Karpas-422 (cell line): ENCODE measurements at regions not wholly inside any gene's neighbourhood (a gene's known extent, or its start where the extent isn't known, plus 50 kb on each side); places are given as distances from the start of the nearest gene placed in this dataset.

Experiments
- DNase-seq: peaks from one replicate; pipeline ENCODE4 v3.0.0-alpha.2; 2015
- H2AFZ ChIP-seq: fragments of 200-600 bp; sonication (generic); 2 replicates; pipeline ENCODE4 v1.6.1; 2014; ENCODE audit warnings: antibody characterized with exemption, low read length, mixed read lengths
- H3K27ac ChIP-seq: fragments of 200-600 bp; sonication (generic); 2 replicates; pipeline ENCODE4 v1.5.1; 2014; ENCODE audit warnings: mild to moderate bottlenecking, low read length, moderate library complexity
- H3K27me3 ChIP-seq: fragments of 200-600 bp; sonication (generic); 2 replicates; pipeline ENCODE4 v1.6.1; 2014; ENCODE audit warnings: low read length, mixed read lengths
- H3K36me3 ChIP-seq: fragments of 200-600 bp; sonication (generic); 2 replicates; pipeline ENCODE4 v1.6.1; 2014; ENCODE audit warnings: low read length, mixed read lengths; ENCODE audit not compliant: insufficient read depth
- H3K4me1 ChIP-seq: fragments of 200-600 bp; sonication (generic); 2 replicates; pipeline ENCODE4 v1.6.1; 2014; ENCODE audit warnings: mild to moderate bottlenecking, low read length, mixed read lengths
- H3K4me2 ChIP-seq: fragments of 200-600 bp; sonication (generic); 2 replicates; pipeline ENCODE4 v1.6.1; 2014; ENCODE audit warnings: low read length, low read depth, mild to moderate bottlenecking; ENCODE audit not compliant: poor library complexity, severe bottlenecking
- H3K4me3 ChIP-seq: fragments of 200-600 bp; sonication (generic); 2 replicates; pipeline ENCODE4 v1.5.1; 2014; ENCODE audit warnings: mild to moderate bottlenecking, antibody characterized with exemption, low read length, mixed read lengths
- H3K79me2 ChIP-seq: fragments of 200-600 bp; sonication (generic); 2 replicates; pipeline ENCODE4 v1.6.1; 2014; ENCODE audit warnings: mild to moderate bottlenecking, low read length, mixed read lengths
- H3K9ac ChIP-seq: fragments of 200-600 bp; sonication (generic); 2 replicates; pipeline ENCODE4 v1.6.0; 2014; ENCODE audit warnings: low read length
- H3K9me2 ChIP-seq: fragments of 200-600 bp; sonication (generic), shearing (Covaris generic); replicated peaks from 2 replicates; pipeline ENCODE4 v1.6.0; 2014; ENCODE audit warnings: mild to moderate bottlenecking, low read length, moderate library complexity; ENCODE audit not compliant: insufficient read depth
- H3K9me3 ChIP-seq: fragments of 300-700, 200-600 bp; sonication (generic); 2 replicates; pipeline ENCODE4 v1.6.1; 2014; ENCODE audit warnings: low read length, mixed read lengths
- H4K20me1 ChIP-seq: fragments of 200-600 bp; sonication (generic); 2 replicates; pipeline ENCODE4 v1.6.1; 2014; ENCODE audit warnings: mild to moderate bottlenecking, antibody characterized with exemption, low read length, low read depth; ENCODE audit not compliant: insufficient read depth

DNA sequence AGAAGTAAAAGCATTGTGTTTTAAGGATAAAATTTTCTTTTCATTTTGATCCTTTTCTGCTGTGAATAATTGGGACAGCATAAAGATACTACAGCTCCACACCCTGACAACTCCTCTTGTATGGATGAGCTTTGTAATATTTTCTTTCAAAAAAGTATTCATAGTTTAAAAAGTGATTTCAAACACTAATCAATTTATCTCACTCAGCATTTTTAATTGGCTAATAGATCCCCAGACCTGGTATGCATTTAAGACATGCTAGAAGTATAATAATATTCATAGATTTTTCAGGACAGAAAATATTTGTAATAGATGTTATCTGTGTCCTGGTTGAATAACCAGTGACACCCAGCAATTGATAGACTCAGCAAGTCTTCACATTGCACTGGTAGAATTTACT, 510.7 kb downstream of the RIT2 start:
- Histone ChIP-seq H3K27me3 (no peaks in the 10 kb centered on the region), H3K9me2 (no peaks in the 10 kb centered on the region), H3K9ac (no peak overlapping the region), H4K20me1 (no peaks in the 10 kb centered on the region), H3K4me3 (no peak overlapping the region), H3K4me1 (no peaks in the 10 kb centered on the region), H3K4me2 (no peak overlapping the region), H3K9me3 (no peaks in the 10 kb centered on the region; the same call in 1 of the 2 replicates), H3K27ac (no peak overlapping the region), H2AFZ (no peak overlapping the region), H3K36me3 (no peaks in the 10 kb centered on the region), H3K79me2 (no peaks in the 10 kb centered on the region)
- DNase-seq, result no peak

DNA sequence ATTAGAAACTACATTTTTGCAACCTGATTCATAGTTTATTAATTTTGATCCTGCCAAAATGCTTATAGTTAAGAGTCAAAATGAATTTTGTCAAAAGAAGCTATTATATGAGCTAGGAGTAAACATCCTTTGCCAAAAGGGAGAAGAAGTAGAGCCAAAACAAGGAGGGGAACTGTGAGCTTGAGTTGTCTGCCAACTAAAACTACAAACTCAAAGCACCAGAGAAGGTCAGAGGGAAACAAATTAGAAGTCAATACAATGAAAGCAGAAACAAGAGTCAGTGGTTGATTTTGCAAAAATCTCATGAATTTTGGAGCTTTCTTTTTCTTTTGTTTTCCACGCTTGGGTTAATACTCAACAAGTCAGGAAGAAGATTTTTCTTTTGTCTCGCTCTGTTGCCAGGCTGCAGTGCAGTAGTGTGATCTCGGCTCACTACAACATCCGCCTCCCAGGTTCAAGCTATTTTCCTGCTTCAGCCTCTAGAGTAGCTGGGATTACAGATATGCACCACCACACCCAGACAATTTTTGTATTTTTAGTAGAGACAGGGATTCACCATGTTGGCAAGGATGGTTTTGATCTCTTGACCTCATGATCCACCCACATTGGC, 508.5 kb downstream of the RIT2 start:
- Histone ChIP-seq H3K9me3 (peaks cover 4% of the 10 kb centered on the region), H2AFZ (no peak overlapping the region), H3K36me3 (no peaks in the 10 kb centered on the region), H3K4me2 (no peak overlapping the region), H3K27me3 (no peaks in the 10 kb centered on the region), H4K20me1 (no peaks in the 10 kb centered on the region), H3K9me2 (no peaks in the 10 kb centered on the region), H3K79me2 (no peaks in the 10 kb centered on the region), H3K9ac (no peak overlapping the region), H3K4me3 (no peak overlapping the region), H3K27ac (no peak overlapping the region), H3K4me1 (no peaks in the 10 kb centered on the region)
- DNase-seq, result no peak

DNA sequence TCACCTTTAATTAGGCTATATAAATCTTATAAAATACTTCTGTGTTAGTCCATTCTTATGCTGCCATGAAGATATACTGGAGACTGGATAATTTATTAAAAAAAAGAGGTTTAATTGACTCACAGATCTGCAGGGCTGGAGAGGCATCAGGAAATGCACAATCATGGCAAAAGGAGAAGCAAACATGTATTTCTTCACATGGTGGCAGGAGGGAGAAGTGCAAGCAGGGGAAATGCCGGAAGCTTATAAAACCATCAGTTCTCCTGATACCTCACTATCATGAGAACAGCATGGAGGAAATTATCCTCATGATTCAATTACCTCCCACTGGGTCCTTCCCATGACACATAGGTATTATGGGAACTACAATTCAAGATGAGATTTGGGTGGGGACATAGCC, 504.4 kb downstream of the RIT2 start:
- no peaks in the 10 kb centered on the region for H3K36me3 ChIP-seq
- H3K4me3 ChIP-seq, result no peak overlapping the region
- no peaks in the 10 kb centered on the region for H3K27me3 ChIP-seq
- H3K9me3 ChIP-seq, result peaks cover 4% of the 10 kb centered on the region
- H4K20me1 ChIP-seq, result no peaks in the 10 kb centered on the region
- H3K79me2 ChIP-seq, result no peaks in the 10 kb centered on the region
- no peak for DNase-seq
- no peak overlapping the region for H2AFZ ChIP-seq
- no peak overlapping the region for H3K9ac ChIP-seq
- H3K4me1 ChIP-seq, result no peaks in the 10 kb centered on the region
- H3K27ac ChIP-seq, result no peak overlapping the region
- no peaks in the 10 kb centered on the region for H3K9me2 ChIP-seq
- no peak overlapping the region for H3K4me2 ChIP-seq

DNA sequence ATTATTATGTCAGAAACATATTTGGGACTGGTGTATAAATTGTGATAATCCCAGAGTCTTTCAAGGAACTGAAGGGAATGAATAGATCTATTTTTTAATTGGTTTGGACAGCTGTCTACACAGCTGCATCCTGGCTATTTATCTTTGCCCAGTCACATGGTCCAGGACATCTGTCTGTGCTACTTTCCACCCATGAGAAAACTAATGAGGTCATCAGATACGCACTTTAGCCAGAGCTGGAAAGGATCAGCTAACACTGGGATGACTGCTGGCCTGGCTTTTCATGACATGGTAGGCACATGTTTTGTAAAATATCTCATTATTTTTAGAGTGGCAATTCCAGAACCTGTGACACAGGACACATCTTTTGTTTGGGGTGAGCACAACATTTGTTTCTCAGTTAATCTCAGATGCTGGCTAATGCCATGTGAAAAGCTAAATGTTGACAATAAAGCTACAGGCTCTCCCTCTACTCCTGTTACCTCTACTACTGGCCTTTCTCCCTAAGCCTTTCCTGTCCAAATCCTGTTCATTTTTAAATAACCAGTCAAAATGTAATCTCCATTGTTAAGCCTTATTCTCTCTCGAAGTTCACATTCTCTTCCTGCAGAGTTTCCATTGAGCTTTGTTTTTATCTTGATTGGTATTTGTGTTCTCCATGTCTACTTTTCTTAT, 500.7 kb downstream of the RIT2 start:
- H3K79me2 ChIP-seq, result no peaks in the 10 kb centered on the region
- no peaks in the 10 kb centered on the region for H3K4me1 ChIP-seq
- no peak overlapping the region for H3K9ac ChIP-seq
- H3K27ac ChIP-seq, result no peak overlapping the region
- no peaks in the 10 kb centered on the region for H3K27me3 ChIP-seq
- no peak overlapping the region for H3K4me2 ChIP-seq
- H3K4me3 ChIP-seq, result no peak overlapping the region
- no peak overlapping the region for H2AFZ ChIP-seq
- no peaks in the 10 kb centered on the region for H3K36me3 ChIP-seq
- H4K20me1 ChIP-seq, result no peaks in the 10 kb centered on the region
- H3K9me2 ChIP-seq, result no peaks in the 10 kb centered on the region
- peaks cover 4% of the 10 kb centered on the region; the same call in 1 of the 2 replicates for H3K9me3 ChIP-seq
- no peak for DNase-seq

DNA sequence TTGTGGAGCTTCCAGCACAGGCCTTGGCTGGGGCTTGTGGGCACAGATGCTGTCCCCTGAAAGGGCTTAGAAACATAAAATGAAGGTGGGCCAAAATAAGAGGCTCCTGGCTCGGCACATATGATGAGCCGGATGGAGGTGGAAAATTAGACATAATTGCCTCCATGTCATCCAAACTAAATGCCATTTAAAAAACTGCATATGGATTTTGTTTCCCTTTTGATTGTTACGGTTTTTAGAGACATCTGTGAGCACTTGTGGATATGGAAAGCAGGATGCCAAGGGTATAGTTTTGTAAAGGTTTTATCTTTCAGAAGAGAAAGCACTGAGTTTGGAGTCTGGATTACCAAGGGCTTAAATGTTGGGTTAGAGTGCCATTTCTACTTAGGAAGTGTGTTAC, 498.3 kb downstream of the RIT2 start:
- Histone ChIP-seq H3K4me3 (no peak overlapping the region), H3K9me3 (no peaks in the 10 kb centered on the region), H3K79me2 (no peaks in the 10 kb centered on the region), H3K36me3 (no peaks in the 10 kb centered on the region), H3K9me2 (no peaks in the 10 kb centered on the region), H3K4me1 (no peaks in the 10 kb centered on the region), H3K9ac (no peak overlapping the region), H3K27ac (no peak overlapping the region), H2AFZ (no peak overlapping the region), H3K27me3 (no peaks in the 10 kb centered on the region), H3K4me2 (no peak overlapping the region), H4K20me1 (no peaks in the 10 kb centered on the region)
- no peak for DNase-seq

DNA sequence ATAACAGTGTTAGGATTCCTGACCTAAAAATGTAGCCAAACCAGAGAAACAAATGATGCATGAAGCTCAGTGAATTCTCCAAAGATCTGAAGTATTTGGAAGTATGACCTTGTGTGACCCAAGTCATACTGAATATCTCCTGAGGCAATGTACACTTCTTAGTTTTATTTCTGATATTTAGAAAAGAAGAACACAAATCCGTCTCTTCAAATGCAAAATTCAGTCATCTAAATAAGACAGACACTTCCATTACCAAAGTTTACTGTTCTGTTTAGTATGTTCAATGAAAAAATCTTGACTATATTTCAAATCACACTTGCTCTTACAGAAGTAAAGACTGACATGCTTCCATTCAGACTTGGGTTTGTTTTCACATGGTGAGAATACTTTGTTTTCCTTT, 495.7 kb downstream of the RIT2 start:
- no peak for DNase-seq
- Histone ChIP-seq H3K79me2 (no peaks in the 10 kb centered on the region), H3K4me1 (no peaks in the 10 kb centered on the region), H3K9me3 (peaks cover 7% of the 10 kb centered on the region; the same call in 1 of the 2 replicates), H3K27me3 (no peaks in the 10 kb centered on the region), H3K27ac (no peak overlapping the region), H3K36me3 (no peaks in the 10 kb centered on the region), H3K4me2 (no peak overlapping the region), H2AFZ (no peak overlapping the region), H3K9ac (no peak overlapping the region), H3K4me3 (no peak overlapping the region), H4K20me1 (no peaks in the 10 kb centered on the region), H3K9me2 (no peaks in the 10 kb centered on the region)

DNA sequence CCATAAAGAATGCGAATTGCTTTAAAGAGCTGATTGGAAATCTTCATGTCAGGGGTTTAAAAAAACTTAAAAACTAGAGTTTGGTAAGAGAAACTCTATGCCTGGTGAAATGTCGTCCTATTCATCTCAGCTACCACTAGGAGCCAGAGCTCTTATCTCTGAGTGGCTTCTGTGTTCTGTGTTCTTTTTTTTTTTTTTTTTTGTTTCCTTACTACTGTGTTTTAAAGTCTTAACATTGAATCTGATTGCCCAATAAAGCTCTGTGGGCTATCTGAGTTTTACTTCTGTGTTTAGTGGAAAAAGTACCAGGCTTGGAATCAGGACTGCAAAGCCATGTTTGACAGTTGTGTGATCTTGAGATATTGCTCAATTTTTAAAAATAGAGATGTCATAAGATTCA, 494.8 kb downstream of the RIT2 start:
- peaks cover 9% of the 10 kb centered on the region; the same call in 1 of the 2 replicates for H3K9me3 ChIP-seq
- H3K4me1 ChIP-seq, result no peaks in the 10 kb centered on the region
- H3K79me2 ChIP-seq, result no peaks in the 10 kb centered on the region
- H3K27me3 ChIP-seq, result no peaks in the 10 kb centered on the region
- H3K9me2 ChIP-seq, result no peaks in the 10 kb centered on the region
- DNase-seq, result no peak
- H3K9ac ChIP-seq, result no peak overlapping the region
- no peaks in the 10 kb centered on the region for H4K20me1 ChIP-seq
- H3K36me3 ChIP-seq, result no peaks in the 10 kb centered on the region
- no peak overlapping the region for H2AFZ ChIP-seq
- no peak overlapping the region for H3K4me3 ChIP-seq
- H3K4me2 ChIP-seq, result no peak overlapping the region
- H3K27ac ChIP-seq, result no peak overlapping the region

DNA sequence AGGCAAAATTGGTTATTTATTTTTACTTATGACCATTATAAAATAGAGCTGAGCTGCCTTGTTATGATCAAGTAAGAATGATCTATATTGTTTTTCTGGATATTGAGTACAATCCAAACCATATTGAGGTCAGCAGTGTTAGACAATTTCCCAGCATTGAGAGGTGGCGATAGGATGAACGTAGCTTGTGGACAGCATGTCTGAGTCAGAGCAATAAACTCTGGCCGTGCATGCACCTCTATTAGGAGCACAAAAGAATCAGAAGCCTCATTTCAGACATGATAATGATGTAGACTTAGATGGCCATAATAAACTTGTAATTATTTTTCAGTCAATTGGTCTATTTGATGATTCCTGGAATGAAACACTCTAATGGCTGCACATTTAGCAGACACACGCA, 491.6 kb downstream of the RIT2 start:
- no peak for DNase-seq
- Histone ChIP-seq H3K9me2 (no peaks in the 10 kb centered on the region), H2AFZ (no peak overlapping the region), H3K9me3 (peaks cover 9% of the 10 kb centered on the region; the same call in 1 of the 2 replicates), H3K27ac (no peak overlapping the region), H3K4me3 (no peak overlapping the region), H3K79me2 (no peaks in the 10 kb centered on the region), H3K27me3 (no peaks in the 10 kb centered on the region), H3K36me3 (no peaks in the 10 kb centered on the region), H4K20me1 (no peaks in the 10 kb centered on the region), H3K4me1 (no peaks in the 10 kb centered on the region), H3K4me2 (no peak overlapping the region), H3K9ac (no peak overlapping the region)
